K562 (cell line): ENCODE measurements at regions not wholly inside any gene's neighbourhood (a gene's known extent, or its start where the extent isn't known, plus 50 kb on each side); places are given as distances from the start of the nearest gene placed in this dataset.

Source experiments
- ATAC-seq: fragments of 200-7000 bp; cut with Tn5 transposase; 3 replicates; pipeline ENCODE4 v1.9.1; 2020; ENCODE audit warnings: moderate library complexity
- BruUV-seq: library from RNA; stranded (reverse); fragments of 400-500 nt; replicated peaks from 2 replicates; lab custom pipeline; 2021; lab: Mats Ljungman, UMichigan
- CTCF ChIA-PET: fragments of 300-600 bp; formaldehyde crosslinking; extraction: SDS; loops from one replicate; lab custom pipeline; 2021; ENCODE audit warnings: low intra/inter-chr PET ratio; lab: Yijun Ruan, JAX
- POLR2A ChIA-PET: fragments of 300-600, 350-650 bp; sonication (Branson Sonifier 250); formaldehyde crosslinking; extraction: SDS; loops from one replicate; lab custom pipeline; 2021; ENCODE audit warnings: antibody characterized with exemption, inconsistent platforms; lab: Yijun Ruan, JAX
- DNase-seq, 4 experiments: peaks; one replicate each; pipeline versions ENCODE4 v3.0.0 to v3.0.0-alpha.2; 2011 to 2018; ENCODE audit warnings: low spot score in 3 of 4, mixed read lengths in 3 of 4; ENCODE audit errors: extremely low read depth in 1 of 4
- FAIRE-seq: peaks from 2 replicates; lab custom pipeline; 2011; peaks lifted over from hg19 to GRCh38; lab: Jason Lieb, UNC
- H2AFZ ChIP-seq: 2 replicates; pipeline ENCODE4 v1.6.0; 2011; ENCODE audit warnings: low read depth, low read length, control low read depth, inconsistent platforms
- H3K27ac ChIP-seq: fragments of 200-600 bp; 3 replicates; pipeline ENCODE4 v1.8.0; 2011; ENCODE audit warnings: low read depth, mild to moderate bottlenecking, control low read depth, inconsistent platforms, low read length, moderate library complexity, mixed read lengths; ENCODE audit errors: extremely low read depth
- H3K27me3 ChIP-seq, 2 experiments: fragments of 300-600 bp in 1 of 2; 2 replicates in 1 of 2; 3 replicates in 1 of 2; pipeline versions ENCODE4 v1.6.0 to v1.8.0; 2011; ENCODE audit warnings: inconsistent platforms in 2 of 2, low read length in 2 of 2, mild to moderate bottlenecking in 1 of 2, mixed read lengths in 1 of 2, moderate library complexity in 1 of 2; ENCODE audit not compliant: control insufficient read depth in 2 of 2, insufficient read depth in 2 of 2
- H3K36me3 ChIP-seq: fragments of 300-600 bp; 3 replicates; pipeline ENCODE4 v1.8.0; 2011; ENCODE audit warnings: mild to moderate bottlenecking, low read length, inconsistent platforms; ENCODE audit not compliant: control insufficient read depth, insufficient read depth
- H3K4me1 ChIP-seq, 2 experiments: fragments of 200-600 bp in 1 of 2; replicated peaks in 1 of 2; 2 replicates in 1 of 2; 3 replicates in 1 of 2; pipeline versions ENCODE4 v1.5.1 to v1.8.0; 2011; ENCODE audit warnings: inconsistent platforms in 2 of 2, low read length in 2 of 2, mild to moderate bottlenecking in 1 of 2, mixed read lengths in 1 of 2, moderate library complexity in 1 of 2; ENCODE audit not compliant: control insufficient read depth in 2 of 2, insufficient read depth in 2 of 2
- H3K4me2 ChIP-seq: 2 replicates; pipeline ENCODE4 v1.6.1; 2011; ENCODE audit warnings: low read length, control low read depth, inconsistent platforms, mixed read lengths; ENCODE audit not compliant: insufficient read depth
- H3K4me3 ChIP-seq: fragments of 200-600 bp; sonication (generic), shearing (Covaris generic); 2 replicates; pipeline ENCODE4 v1.5.1; 2016; ENCODE audit warnings: control low read depth, inconsistent platforms
- H3K79me2 ChIP-seq: fragments of 200-600 bp; 3 replicates; pipeline ENCODE4 v1.8.0; 2011; ENCODE audit warnings: low read length, inconsistent platforms; ENCODE audit not compliant: control insufficient read depth, insufficient read depth
- H3K9ac ChIP-seq, 2 experiments: 2 replicates each; pipeline versions ENCODE4 v1.6.0 to v1.6.1; 2011; ENCODE audit warnings: low read depth in 2 of 2, low read length in 2 of 2, control low read depth in 1 of 2, inconsistent platforms in 1 of 2, mild to moderate bottlenecking in 1 of 2, mixed read lengths in 1 of 2; ENCODE audit not compliant: insufficient read depth in 1 of 2
- H3K9me1 ChIP-seq: one replicate; pipeline ENCODE4 v1.6.0; 2011; ENCODE audit warnings: inconsistent platforms, mild to moderate bottlenecking, low read length, moderate library complexity; ENCODE audit not compliant: control insufficient read depth, insufficient read depth
- H3K9me3 ChIP-seq: replicated peaks from 2 replicates; pipeline ENCODE4 v1.5.1; 2011; ENCODE audit warnings: low read depth, low read length, inconsistent platforms; ENCODE audit not compliant: control insufficient read depth, insufficient read depth
- H4K20me1 ChIP-seq: replicated peaks from 2 replicates; pipeline ENCODE4 v1.6.1; 2011; ENCODE audit warnings: low read length, inconsistent platforms, mixed read lengths; ENCODE audit not compliant: control insufficient read depth, insufficient read depth
- DPF2 ChIP-seq: fragments of 450-650 bp; IDR thresholded peaks from 2 replicates; pipeline ENCODE4 v1.6.1; 2016
- EWSR1 ChIP-seq: fragments of 450-650 bp; IDR thresholded peaks from 2 replicates; pipeline ENCODE4 v1.6.1; 2018; ENCODE audit warnings: borderline replicate concordance, mild to moderate bottlenecking, low read depth, moderate library complexity; ENCODE audit not compliant: partially characterized antibody
- MEF2A ChIP-seq: IDR thresholded peaks from 2 replicates; pipeline ENCODE4 v1.6.1; 2011; ENCODE audit warnings: low read depth, mild to moderate bottlenecking, low read length, moderate library complexity; ENCODE audit not compliant: control insufficient read depth
- SPI1 ChIP-seq: IDR thresholded peaks from 2 replicates; pipeline ENCODE4 v1.6.1; 2011; ENCODE audit warnings: low read depth, low read length, control low read depth, borderline replicate concordance
- WGBS: fragments of 100-300 bp; shearing (Covaris generic); methylation state at CpG from one replicate; pipeline ENCODE4 v1.1.6; 2016; ENCODE audit warnings: low coverage, mixed read lengths; ENCODE audit not compliant: insufficient coverage; ENCODE audit errors: missing lambda C conversion rate; 5-methylcytosine and 5-hydroxymethylcytosine counted together
- in situ Hi-C: fragments of 300-500 bp; cut with MboI; formaldehyde crosslinking; loops from 4 replicates; pipeline ENCODE4 v1.15.0; 2018; ENCODE audit warnings: inconsistent platforms, mixed read lengths
- intact Hi-C: fragments of 100-400 bp; cut with micrococcal nuclease; formaldehyde crosslinking; loops from 2 replicates; pipeline ENCODE4 v1.14.2; 2022
- TF ChIP-seq, protein P1 (sequence below): fragments of 250-450 bp; sonication (Bioruptor Pico); IDR thresholded peaks from 2 replicates; pipeline ENCODE4 v1.4.0; 2020; ENCODE audit warnings: mild to moderate bottlenecking, moderate library complexity

GRCh38 chr10:84012431-84012830, 126.9 kb upstream of the GHITM start:
- Histone ChIP-seq H3K4me3 (no peak overlapping the region), H3K9me3 (no peaks in the 10 kb centered on the region), H3K27ac (no peak overlapping the region), H3K36me3 (no peaks in the 10 kb centered on the region), H3K9me1 (no peaks in the 10 kb centered on the region), H3K4me2 (no peak overlapping the region), H2AFZ (no peak overlapping the region), H3K79me2 (no peaks in the 10 kb centered on the region), H4K20me1 (no peaks in the 10 kb centered on the region), H3K9ac (no peak overlapping the region), H3K27me3 (no peaks in the 10 kb centered on the region), H3K4me1 (no peaks in the 10 kb centered on the region)
- BruUV-seq: no TSS peak
- ATAC-seq (no peak), DNase-seq (no peak), FAIRE-seq (no peak)
- intact Hi-C loops (no loop called here), in situ Hi-C loops (no loop called here)
- ChIA-PET CTCF (interaction anchor here (0.7 kb wide), 1 partner anchor 158 kb away, joined by 3 read pairs; no protein-coding TSS in a partner anchor), POLR2A (no interaction called here)
- TF ChIP-seq DPF2 (no peak), MEF2A (no peak)
- TF ChIP-seq, protein P1, sequence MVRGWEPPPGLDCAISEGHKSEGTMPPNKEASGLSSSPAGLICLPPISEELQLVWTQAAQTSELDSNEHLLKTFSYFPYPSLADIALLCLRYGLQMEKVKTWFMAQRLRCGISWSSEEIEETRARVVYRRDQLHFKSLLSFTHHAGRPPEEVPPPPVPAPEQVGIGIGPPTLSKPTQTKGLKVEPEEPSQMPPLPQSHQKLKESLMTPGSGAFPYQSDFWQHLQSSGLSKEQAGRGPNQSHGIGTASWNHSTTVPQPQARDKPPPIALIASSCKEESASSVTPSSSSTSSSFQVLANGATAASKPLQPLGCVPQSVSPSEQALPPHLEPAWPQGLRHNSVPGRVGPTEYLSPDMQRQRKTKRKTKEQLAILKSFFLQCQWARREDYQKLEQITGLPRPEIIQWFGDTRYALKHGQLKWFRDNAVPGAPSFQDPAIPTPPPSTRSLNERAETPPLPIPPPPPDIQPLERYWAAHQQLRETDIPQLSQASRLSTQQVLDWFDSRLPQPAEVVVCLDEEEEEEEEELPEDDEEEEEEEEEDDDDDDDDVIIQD (CRISPR knock-in tag): no peak
- 0% methylated on average over 2 of the region's 2 CpGs for WGBS

GRCh38 chr10:84012831-84013458, 126.4 kb upstream of the GHITM start:
- no peak for ATAC-seq
- TF ChIP-seq EWSR1: no peak
- TF ChIP-seq SPI1: peak; percentile 68; the same call in 1 of the 2 replicates
- no peak overlapping the region for H3K4me2 ChIP-seq

More at GRCh38 chr10:84012831-84013458, 126.4 kb upstream of the GHITM start:
- Histone ChIP-seq H3K27ac (no peak overlapping the region), H3K4me1 (no peaks in the 10 kb centered on the region), H3K9ac (no peak overlapping the region), H3K9me1 (no peaks in the 10 kb centered on the region), H3K4me3 (no peak overlapping the region), H4K20me1 (no peaks in the 10 kb centered on the region), H3K36me3 (no peaks in the 10 kb centered on the region), H2AFZ (no peak overlapping the region), H3K27me3 (no peaks in the 10 kb centered on the region), H3K79me2 (no peaks in the 10 kb centered on the region), H3K9me3 (no peaks in the 10 kb centered on the region)
- DNase-seq (no peak), FAIRE-seq (no peak)
- CTCF ChIA-PET: interaction anchor here (0.7 kb wide), 1 partner anchor 157 kb away, joined by 3 read pairs; no protein-coding TSS in a partner anchor
- 0% methylated on average over 2 of the region's 2 CpGs for WGBS
- in situ Hi-C loops: no loop called here
- no TSS peak for BruUV-seq
- intact Hi-C loops: no loop called here
- POLR2A ChIA-PET: no interaction called here
